Suppressor macrophage treated with lipopolysaccharide for 1 hour (primary cell): ENCODE measurements at regions not wholly inside any gene's neighbourhood (a gene's known extent, or its start where the extent isn't known, plus 50 kb on each side); places are given as distances from the start of the nearest gene placed in this dataset.

Experiments
- DNase-seq, 3 donors: peaks; one replicate each; pipeline ENCODE4 v3.0.0-alpha.2; 2020 to 2022

GRCh38 chr16:26729951-26730541 is 336.7 kb upstream of the C16orf82 start:
- peak in 1 of 3 donors; percentile 1 for DNase-seq

- DNase-seq: no peak
Measured at GRCh38 chr16:26731729-26732128, 335.0 kb upstream of the C16orf82 start.

GRCh38 chr16:26733710-26734109 is 333.0 kb upstream of the C16orf82 start:
- DNase-seq: no peak

- no peak for DNase-seq
Measured at GRCh38 chr16:26735521-26735920, 331.2 kb upstream of the C16orf82 start.

- DNase-seq: no peak
Measured at GRCh38 chr16:26736084-26736483, 330.6 kb upstream of the C16orf82 start.

- DNase-seq: no peak
Measured at GRCh38 chr16:26740771-26741170, 326.0 kb upstream of the C16orf82 start.

- DNase-seq: no peak
Measured at GRCh38 chr16:26742040-26742439, 324.7 kb upstream of the C16orf82 start.

GRCh38 chr16:26744430-26744829 is 322.3 kb upstream of the C16orf82 start:
- no peak for DNase-seq

- no peak for DNase-seq
Measured at GRCh38 chr16:26747760-26748159, 319.0 kb upstream of the C16orf82 start.

GRCh38 chr16:26749072-26749471 is 317.7 kb upstream of the C16orf82 start:
- DNase-seq: no peak

GRCh38 chr16:26752166-26752565 is 314.6 kb upstream of the C16orf82 start:
- no peak for DNase-seq

- DNase-seq: no peak
Measured at GRCh38 chr16:26756633-26757032, 310.1 kb upstream of the C16orf82 start.

GRCh38 chr16:26762594-26762993 is 304.1 kb upstream of the C16orf82 start:
- DNase-seq: no peak

- peak; percentile 0 to 20 (median 16) for DNase-seq
Measured at GRCh38 chr16:26765087-26765486, 301.6 kb upstream of the C16orf82 start.

GRCh38 chr16:26768385-26769010 is 298.2 kb upstream of the C16orf82 start:
- no peak for DNase-seq

- no peak for DNase-seq
Measured at GRCh38 chr16:26770547-26770946, 296.2 kb upstream of the C16orf82 start.

- DNase-seq: peak in 1 of 3 donors; percentile 1
Measured at GRCh38 chr16:26772503-26772902, 294.2 kb upstream of the C16orf82 start.

GRCh38 chr16:26777821-26778220 is 288.9 kb upstream of the C16orf82 start:
- DNase-seq: no peak

GRCh38 chr16:26787924-26788323 is 278.8 kb upstream of the C16orf82 start:
- no peak for DNase-seq

- no peak for DNase-seq
Measured at GRCh38 chr16:26791169-26791568, 275.6 kb upstream of the C16orf82 start.

- peak in 1 of 3 donors; percentile 4 for DNase-seq
Measured at GRCh38 chr16:26795184-26795583, 271.5 kb upstream of the C16orf82 start.

- no peak for DNase-seq
Measured at GRCh38 chr16:26801628-26802027, 265.1 kb upstream of the C16orf82 start.

- no peak for DNase-seq
Measured at GRCh38 chr16:26802440-26802839, 264.3 kb upstream of the C16orf82 start.

GRCh38 chr16:26802965-26803364 is 263.8 kb upstream of the C16orf82 start:
- no peak for DNase-seq

GRCh38 chr16:26806657-26807056 is 260.1 kb upstream of the C16orf82 start:
- no peak for DNase-seq
